CD4-positive, alpha-beta T cell treated with Interleukin-1 beta for 1 hour (primary cell): ENCODE measurements at regions not wholly inside any gene's neighbourhood (a gene's known extent, or its start where the extent isn't known, plus 50 kb on each side); places are given as distances from the start of the nearest gene placed in this dataset.
A peak's percentile ranks its signal among the peaks of the same experiment; 100 is the strongest.

Experiments
- DNase-seq, 2 donors: peaks; one replicate each; pipeline ENCODE4 v3.0.0-alpha.2; 2020 to 2022

GRCh38 chr2:196224756-196225155, 53.4 kb upstream of the STK17B start:
- no peak for DNase-seq

- DNase-seq = no peak
Measured at GRCh38 chr2:196225213-196225612, 53.8 kb upstream of the STK17B start.

GRCh38 chr2:196226058-196226706, 54.8 kb upstream of the STK17B start:
- DNase-seq = no peak

- no peak for DNase-seq
Measured at GRCh38 chr2:196226707-196227065, 55.3 kb upstream of the STK17B start.

DNA sequence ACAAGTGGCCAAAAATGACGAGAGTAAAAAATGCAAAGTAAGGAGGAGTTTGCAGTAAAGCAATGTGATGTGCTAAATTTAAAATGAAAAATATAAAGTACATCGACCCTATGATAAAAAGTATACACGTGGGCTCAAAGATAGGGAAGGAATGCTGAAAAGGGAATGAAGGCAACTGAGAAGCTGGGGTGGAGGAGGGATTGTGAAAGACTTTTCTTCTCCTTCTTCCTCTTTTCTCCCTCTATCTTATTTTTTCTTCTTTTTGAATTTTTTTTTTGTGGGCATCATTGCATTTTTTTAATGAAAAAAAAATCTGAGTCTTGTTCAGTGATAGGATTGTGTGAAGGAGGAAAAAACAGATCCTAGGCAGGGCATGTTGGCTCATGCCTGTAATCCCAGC, 57.6 kb upstream of the STK17B start:
- DNase-seq = no peak

DNA sequence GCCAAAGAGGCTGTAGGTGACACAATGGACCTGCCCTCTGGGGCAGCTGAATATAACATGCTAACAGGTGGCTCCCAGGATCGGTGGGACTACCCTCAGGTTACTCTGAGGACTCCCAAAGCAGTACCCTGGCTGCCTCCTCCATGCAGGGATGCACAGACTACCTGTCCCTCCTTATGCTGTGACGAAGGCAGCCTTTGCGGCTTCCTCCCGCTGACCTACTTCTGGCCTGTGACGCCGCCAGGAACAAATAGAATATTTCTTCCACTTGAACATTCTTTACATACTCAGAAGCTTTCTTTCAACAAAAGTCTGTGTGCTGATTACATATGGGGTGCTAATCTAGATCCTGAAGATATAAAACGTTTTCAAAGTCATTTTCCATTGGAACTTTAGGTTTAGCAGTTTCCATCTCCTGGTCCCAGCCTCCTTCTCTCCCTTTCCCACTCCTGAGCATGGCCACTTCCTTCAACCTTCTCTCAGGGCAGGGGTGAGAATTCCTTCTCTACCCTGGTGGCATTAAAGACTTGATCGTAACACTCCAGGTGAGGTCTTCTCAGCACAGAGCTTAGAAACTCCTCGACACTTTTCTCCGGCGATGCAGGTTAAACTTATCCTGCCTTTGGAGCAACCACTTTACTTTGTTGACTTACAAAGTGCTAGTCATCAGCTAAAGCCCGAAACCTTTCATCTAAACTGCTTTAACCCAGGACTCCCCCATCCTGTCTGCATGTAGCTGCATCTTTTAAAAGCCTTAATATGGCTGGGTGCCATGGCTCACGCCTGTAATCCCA, 58.9 kb upstream of the STK17B start:
- DNase-seq = peak; percentile 75 to 80

DNA sequence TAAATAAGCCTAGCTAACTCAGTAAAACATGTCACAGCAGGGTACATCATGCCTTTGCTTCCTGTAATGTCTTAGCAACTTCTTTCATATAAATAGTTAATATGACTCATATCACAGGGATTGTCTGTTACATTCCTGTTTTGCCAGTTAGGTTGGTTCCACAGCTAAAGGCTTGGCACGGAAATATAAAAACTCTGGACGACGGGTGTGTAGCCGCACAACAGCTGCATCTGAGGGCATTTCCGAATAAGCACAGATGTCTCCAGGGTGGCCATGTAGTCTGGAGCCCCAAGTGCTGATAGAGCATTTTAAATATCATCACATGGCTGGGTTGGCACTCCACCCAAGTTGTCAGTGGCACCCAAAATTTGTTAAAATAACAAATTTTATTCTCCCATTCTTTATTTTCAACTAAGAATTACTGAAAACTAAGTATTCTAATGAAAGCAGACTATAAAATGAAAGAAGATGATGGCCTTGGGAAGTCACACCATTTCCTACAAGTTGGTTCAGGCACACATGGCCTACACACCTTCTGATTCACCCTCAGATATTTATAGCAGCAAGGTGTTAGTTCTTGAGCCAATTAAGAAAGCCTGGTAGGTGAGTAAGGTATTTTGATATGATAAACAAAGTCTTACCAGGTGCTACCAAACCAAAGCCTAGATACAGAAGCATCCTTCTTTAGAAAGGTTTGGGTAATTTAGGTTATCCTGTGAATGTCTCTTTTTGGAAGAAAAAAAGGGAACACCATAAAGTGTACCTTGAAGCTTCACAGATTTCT, 61.8 kb upstream of the STK17B start:
- peak in 1 of 2 donors; percentile 14 for DNase-seq

GRCh38 chr2:196233805-196234475, 62.6 kb upstream of the STK17B start:
- peak in 1 of 2 donors; percentile 38 for DNase-seq

- DNase-seq = peak; percentile 37 to 43
Measured at GRCh38 chr2:196234672-196235071, 63.3 kb upstream of the STK17B start.

DNA sequence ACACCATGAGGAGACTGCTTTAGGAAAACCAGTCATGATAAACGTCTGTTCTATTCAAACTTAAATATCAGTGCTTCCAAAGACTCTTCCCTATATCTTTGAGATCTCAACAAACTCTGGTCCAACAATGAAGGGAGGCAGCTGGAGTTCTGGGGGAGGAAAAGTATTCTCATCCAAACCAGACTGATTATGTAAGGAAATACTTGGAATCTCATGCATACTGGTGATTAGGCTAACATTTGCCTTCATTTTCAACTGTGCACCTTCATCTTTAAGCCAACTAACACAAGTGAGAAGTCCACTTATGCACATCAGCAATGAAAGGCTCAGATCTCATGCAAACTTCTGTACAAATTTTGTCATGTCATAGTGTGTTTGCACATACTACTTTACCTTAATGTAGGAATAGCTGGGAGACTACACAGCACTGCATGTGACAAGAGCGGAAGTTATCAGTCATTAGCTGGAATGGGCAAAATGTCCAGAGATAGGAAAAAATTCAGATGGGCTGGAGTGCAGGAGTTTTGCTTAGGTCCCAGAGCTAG, 67.5 kb upstream of the STK17B start:
- no peak for DNase-seq

- peak; percentile 86 to 89 for DNase-seq
Measured at GRCh38 chr2:196239622-196240587, 68.5 kb upstream of the STK17B start.

DNA sequence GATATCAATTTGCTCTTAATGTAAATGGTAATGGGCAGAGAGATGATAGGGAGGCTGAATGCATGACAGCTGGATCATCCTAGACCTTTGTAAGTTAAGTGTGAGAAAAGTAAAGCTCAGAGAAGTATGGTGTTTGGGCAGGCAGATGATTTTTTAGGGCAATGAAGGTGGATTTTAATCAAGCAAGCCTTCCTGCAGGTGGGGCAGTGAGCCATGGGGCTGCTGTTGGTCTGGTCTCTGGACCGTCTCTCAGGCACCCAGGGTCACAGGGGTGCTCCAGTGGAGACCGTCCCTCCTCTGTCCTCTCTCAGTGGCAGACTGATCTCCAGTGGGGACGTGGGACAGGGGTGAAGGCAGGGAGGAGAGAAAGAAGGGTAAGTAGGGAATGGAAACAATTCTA, 69.8 kb upstream of the STK17B start:
- DNase-seq = no peak

- peak; percentile 33 to 56 for DNase-seq
Measured at GRCh38 chr2:196242131-196242620, 70.8 kb upstream of the STK17B start.

DNA sequence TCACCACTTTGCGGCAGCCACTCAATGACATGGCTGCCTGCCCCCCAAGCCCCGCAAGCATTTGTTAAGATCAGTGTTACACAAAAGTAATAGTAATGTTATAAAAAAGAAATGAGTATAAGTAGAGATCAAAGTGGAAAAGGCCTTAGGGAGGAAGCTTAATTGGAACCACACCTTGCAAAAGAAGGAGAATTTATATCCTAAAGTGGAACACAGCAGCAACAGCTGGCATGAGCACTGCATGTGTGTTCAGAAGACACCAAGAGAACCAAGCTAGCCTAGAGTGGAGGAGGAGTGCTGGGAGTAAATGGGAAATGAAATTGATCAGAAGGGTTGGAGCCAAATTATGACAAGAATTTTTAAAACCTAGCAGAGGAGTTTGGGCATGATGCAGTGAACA, 73.1 kb upstream of the STK17B start:
- DNase-seq = no peak

GRCh38 chr2:196244966-196245365, 73.6 kb upstream of the STK17B start:
- DNase-seq = no peak

DNA sequence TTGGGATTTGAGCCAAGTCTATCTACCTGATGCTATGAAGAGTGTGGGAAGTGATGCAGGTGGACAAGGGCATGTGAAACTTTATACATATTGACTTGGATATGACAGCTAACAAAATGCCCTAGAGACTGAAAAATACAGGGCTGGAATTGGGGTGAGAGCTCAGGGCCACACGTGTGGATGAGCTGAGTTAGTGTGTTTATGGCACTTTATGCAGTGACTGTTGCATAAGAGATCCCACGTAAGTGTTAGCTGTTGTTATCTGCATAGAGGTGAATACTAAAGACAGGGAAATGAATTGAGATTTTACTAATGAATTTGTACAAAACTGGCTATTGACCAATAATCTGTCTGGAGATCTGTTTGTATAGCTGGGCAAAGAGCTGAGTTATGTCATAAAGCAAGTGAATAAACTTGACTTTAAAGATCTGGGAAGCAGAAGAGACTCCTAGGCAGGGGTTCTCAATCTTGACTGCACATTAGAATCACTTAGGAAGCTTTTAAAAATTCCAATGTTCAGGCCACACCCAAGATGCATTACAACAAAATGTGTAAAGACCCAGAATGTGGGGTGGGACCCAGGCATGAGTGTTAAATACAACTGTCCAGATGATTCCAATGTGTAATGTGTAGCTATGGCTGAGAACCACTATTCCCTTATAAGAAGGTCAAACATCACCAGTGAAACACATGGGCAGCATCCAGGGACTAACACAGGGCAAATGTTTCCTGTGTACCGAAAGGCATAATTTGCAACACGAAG, 74.2 kb upstream of the STK17B start:
- DNase-seq = no peak

DNA sequence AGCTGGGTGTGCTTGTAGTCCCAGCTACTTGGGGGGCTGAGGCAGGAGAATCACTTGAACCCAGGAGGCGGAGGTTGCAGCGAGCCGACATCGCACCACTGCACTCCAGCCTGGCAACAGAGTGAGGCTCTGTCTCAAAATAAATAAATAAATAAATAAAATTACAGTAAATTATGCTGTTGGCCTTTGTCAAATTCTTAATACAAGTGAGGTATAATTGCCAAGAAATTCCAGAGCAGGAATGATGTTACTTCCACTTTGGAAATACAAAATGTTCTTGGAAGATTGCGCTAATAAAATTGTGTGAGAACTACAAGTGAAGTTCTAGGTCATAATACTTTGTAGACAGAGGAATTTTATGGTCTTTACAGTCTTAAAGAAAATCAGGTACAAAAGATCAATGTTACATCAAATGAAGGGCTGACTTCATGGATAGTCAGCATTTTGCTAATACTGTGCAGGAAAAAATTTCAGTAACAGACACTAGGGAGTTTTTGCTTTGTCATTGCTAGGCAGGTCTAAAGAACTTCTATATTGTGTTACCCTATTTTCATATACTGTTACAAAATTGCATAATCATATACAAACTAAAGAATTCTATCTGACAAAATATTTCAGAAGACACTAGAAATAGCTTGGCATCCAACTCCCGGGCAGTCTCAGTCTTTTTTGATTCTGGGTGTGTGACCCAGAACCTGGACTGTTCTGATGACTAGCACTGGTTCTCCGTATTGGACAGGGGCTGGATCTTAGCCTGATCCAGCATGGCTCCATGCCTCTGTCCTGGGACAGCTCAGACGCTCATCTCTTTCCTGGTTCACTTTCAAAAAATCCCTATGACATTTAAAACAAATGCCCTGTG, 76.0 kb upstream of the STK17B start:
- no peak for DNase-seq

GRCh38 chr2:196247976-196248280, 76.5 kb upstream of the STK17B start:
- no peak for DNase-seq

DNA sequence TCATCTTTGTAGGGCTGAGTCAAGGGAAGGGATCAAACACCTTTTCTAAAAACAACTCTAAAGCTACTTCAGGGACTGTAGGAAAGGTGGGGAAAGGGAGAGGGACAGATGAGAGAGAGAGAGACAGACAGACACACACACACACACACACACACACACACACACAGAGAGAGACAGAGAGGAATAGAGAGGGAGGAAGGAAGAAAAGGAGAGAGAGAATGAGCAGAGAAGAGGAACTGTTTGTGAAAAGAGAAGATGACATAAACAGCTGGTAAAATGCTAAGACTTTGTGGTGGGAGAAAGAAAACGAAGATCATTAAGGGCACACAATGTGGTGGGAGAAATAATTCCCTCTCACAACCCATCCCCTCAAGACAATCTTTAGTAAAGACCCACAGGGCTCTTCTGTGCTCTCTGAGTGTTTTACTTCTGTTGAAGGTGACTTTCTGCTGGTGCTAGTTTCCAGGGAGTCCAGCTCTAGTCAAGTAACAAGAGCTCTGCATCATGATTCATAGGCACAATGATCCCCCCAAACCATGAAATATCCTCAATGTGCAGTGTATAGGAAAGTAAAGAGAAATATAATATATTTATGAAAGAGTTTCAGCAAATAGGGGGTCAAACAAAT, 77.2 kb upstream of the STK17B start:
- DNase-seq = no peak
